Gastrocnemius medialis (tissue), 4 donors: ENCODE measurements at regions not wholly inside any gene's neighbourhood (a gene's known extent, or its start where the extent isn't known, plus 50 kb on each side); places are given as distances from the start of the nearest gene placed in this dataset.

Experiments used
- CTCF ChIP-seq, 5 experiments: fragments of 450-650 bp in 3 of 5; fragments of 200-600 bp in 2 of 5; sonication (generic) in 2 of 5; IDR thresholded peaks in 4 of 5; conservative IDR thresholded peaks in 1 of 5; 1 replicate in 4 of 5; 2 replicates in 1 of 5; pipeline ENCODE4 v1.5.1; 2016 to 2019; ENCODE audit warnings: antibody characterized with exemption in 5 of 5, mild to moderate bottlenecking in 3 of 5, moderate library complexity in 3 of 5
- POLR2A ChIP-seq, 2 donors: fragments of 450-650 bp; IDR thresholded peaks; one replicate each; pipeline ENCODE4 v1.6.1; 2017; ENCODE audit warnings: antibody characterized with exemption in 2 of 2, mild to moderate bottlenecking in 2 of 2, moderate library complexity in 2 of 2

GRCh38 chr12:19740472-19741131 is 301.3 kb downstream of the AEBP2 start:
- no peak for TF ChIP-seq CTCF (IDR thresholded peaks at IDR 0.05 in 4 of 5, conservative IDR thresholded peaks at IDR 0.05 in 1 of 5)
- no peak for TF ChIP-seq POLR2A (IDR thresholded peaks at IDR 0.05)
